Upper lobe of left lung (tissue), 4 donors: ENCODE measurements at regions not wholly inside any gene's neighbourhood (a gene's known extent, or its start where the extent isn't known, plus 50 kb on each side); places are given as distances from the start of the nearest gene placed in this dataset.

Experiments used
- EP300 ChIP-seq, 4 donors: sonication (generic); formaldehyde crosslinking; IDR thresholded peaks; one replicate each; pipeline ENCODE4 v1.5.1; 2017; ENCODE audit warnings: antibody characterized with exemption in 4 of 4, control low read depth in 2 of 4
- POLR2A ChIP-seq, 4 donors: fragments of 450-650 bp; IDR thresholded peaks; one replicate each; pipeline ENCODE4 v1.5.1; 2016 to 2017; ENCODE audit warnings: antibody characterized with exemption in 4 of 4, mild to moderate bottlenecking in 2 of 4
- POLR2AphosphoS5 ChIP-seq, 2 donors: sonication (generic); formaldehyde crosslinking; IDR thresholded peaks; one replicate each; pipeline ENCODE4 v1.5.1; 2017; ENCODE audit warnings: antibody characterized with exemption in 2 of 2
- TF ChIP-seq, protein P1 (sequence below), 6 experiments: fragments of 450-650 bp in 4 of 6; fragments of 200-600 bp in 2 of 6; sonication (generic) in 2 of 6; IDR thresholded peaks; one replicate each; pipeline ENCODE4 v1.5.1; 2016 to 2019; ENCODE audit warnings: antibody characterized with exemption in 6 of 6

DNA sequence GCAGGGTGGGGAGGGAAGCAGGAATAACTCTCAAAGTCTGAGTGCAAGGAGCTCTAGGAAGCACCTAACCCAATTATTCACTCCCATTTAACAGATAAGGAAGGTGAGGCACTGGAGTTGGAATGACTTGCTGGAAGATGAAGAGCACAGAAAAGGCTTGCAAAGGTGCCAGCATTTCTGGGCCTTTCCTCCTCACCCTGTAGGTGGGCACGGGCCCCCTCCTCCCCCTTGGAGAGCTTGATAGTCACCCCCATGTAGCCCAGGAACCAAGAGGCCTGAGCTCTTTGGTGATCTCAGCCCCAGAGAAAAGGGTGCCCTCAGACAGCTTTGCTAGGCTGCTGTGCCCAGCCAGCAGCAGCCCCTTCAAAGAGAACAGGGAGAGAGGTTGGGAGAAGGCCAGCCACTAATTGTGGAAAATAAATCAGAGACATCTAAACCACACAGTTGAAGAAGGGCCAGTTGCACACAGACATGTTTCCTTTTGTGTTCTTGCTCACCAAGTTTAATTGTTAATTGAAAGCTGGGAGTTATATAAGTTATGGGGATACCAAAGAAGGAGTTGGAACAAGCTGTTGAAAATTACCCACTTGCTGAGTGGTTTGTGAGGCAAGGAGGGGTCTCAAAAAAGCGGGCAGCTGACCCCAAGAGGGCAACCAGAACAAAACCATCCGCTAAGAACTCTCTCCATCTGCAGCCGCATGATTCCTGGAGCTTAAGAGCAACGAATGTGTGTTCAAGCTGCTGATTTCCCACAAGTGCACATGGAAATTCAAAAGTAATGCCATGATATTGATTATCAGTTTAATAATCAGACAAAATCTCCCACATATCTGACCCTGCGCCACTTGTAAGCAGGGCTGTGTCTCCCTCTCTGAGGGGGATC, 77.0 kb downstream of the MRPL14 start:
- TF ChIP-seq, protein P1, sequence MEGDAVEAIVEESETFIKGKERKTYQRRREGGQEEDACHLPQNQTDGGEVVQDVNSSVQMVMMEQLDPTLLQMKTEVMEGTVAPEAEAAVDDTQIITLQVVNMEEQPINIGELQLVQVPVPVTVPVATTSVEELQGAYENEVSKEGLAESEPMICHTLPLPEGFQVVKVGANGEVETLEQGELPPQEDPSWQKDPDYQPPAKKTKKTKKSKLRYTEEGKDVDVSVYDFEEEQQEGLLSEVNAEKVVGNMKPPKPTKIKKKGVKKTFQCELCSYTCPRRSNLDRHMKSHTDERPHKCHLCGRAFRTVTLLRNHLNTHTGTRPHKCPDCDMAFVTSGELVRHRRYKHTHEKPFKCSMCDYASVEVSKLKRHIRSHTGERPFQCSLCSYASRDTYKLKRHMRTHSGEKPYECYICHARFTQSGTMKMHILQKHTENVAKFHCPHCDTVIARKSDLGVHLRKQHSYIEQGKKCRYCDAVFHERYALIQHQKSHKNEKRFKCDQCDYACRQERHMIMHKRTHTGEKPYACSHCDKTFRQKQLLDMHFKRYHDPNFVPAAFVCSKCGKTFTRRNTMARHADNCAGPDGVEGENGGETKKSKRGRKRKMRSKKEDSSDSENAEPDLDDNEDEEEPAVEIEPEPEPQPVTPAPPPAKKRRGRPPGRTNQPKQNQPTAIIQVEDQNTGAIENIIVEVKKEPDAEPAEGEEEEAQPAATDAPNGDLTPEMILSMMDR (IDR thresholded peaks at IDR 0.05): no peak
- TF ChIP-seq EP300 (IDR thresholded peaks at IDR 0.05) (no peak), POLR2AphosphoS5 (IDR thresholded peaks at IDR 0.05) (no peak), POLR2A (IDR thresholded peaks at IDR 0.05) (no peak)
